ENCODE measurements at regions not wholly inside any gene's neighbourhood (a gene's known extent, or its start where the extent isn't known, plus 50 kb on each side); places are given as distances from the start of the nearest gene placed in this dataset.

DNA sequence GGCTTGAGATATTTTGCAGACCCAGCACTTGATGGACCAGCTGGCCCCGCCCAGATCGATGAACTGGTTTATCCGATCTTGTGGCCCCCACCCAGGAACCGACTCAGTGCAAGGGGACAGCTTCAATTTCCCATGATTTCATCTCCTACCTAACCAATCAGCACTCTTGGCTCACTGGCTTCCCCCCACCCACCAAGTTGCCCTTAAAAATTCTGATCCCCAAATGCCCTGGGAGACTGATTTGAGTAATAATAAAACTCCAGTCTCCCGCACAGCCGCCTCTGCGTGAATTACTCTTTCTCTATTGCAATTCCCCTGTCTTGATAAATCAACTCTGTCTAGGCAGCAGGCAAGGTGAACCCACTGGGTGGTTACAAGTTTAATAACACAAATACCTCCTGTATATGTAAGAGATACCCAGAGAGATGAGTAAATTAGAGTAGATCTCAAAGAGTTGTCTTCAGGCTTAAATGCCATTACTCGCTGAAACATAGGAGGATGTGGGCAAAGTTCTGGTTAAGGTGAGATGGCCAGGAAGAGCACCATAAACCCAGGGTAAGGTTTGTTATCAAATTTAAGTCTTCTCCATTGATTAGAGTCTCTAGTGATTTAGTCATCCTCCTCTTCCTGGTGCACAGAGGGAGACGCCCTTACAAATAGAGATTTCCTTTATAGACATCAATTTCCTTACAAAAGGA, 222.8 kb downstream of the ARL4C start:
- Histone ChIP-seq H3K9me2 (replicated peaks; ENCODE audit: control insufficient read depth, low read length) (no peaks in the 10 kb centered on the region), H3K4me2 (ENCODE audit: low read length) (no peak overlapping the region), H3F3A (ENCODE audit: control insufficient read depth, insufficient read depth) (no peaks in the 10 kb centered on the region), H3K27ac (ENCODE audit: low read depth, low read length) (no peak overlapping the region), H3K9me3 (ENCODE audit: control insufficient read depth, insufficient read depth, low read length) (no peaks in the 10 kb centered on the region), H3K4me1 (ENCODE audit: control insufficient read depth, low read length) (no peaks in the 10 kb centered on the region), H3K4me3 (ENCODE audit: low read length) (no peak overlapping the region), H4K20me1 (ENCODE audit: control insufficient read depth, insufficient read depth, low read depth, low read length) (no peaks in the 10 kb centered on the region), H3K79me2 (ENCODE audit: control insufficient read depth, low read length) (no peaks in the 10 kb centered on the region), H3K27me3 (ENCODE audit: control insufficient read depth, low read length) (peaks cover 11% of the 10 kb centered on the region; the same call in 1 of the 2 replicates), H3K36me3 (ENCODE audit: control insufficient read depth, low read length) (no peaks in the 10 kb centered on the region)
- no peak for TF ChIP-seq EZH2phosphoT487 (IDR thresholded peaks at IDR 0.05; ENCODE audit: borderline replicate concordance, low read length)
- TF ChIP-seq, protein P1, sequence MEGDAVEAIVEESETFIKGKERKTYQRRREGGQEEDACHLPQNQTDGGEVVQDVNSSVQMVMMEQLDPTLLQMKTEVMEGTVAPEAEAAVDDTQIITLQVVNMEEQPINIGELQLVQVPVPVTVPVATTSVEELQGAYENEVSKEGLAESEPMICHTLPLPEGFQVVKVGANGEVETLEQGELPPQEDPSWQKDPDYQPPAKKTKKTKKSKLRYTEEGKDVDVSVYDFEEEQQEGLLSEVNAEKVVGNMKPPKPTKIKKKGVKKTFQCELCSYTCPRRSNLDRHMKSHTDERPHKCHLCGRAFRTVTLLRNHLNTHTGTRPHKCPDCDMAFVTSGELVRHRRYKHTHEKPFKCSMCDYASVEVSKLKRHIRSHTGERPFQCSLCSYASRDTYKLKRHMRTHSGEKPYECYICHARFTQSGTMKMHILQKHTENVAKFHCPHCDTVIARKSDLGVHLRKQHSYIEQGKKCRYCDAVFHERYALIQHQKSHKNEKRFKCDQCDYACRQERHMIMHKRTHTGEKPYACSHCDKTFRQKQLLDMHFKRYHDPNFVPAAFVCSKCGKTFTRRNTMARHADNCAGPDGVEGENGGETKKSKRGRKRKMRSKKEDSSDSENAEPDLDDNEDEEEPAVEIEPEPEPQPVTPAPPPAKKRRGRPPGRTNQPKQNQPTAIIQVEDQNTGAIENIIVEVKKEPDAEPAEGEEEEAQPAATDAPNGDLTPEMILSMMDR (IDR thresholded peaks at IDR 0.05; ENCODE audit: low read depth, low read length, poor library complexity, severe bottlenecking), result no peak

GRCh38 chr2:234272069-234272850, 221.8 kb downstream of the SPP2 start:
- Histone ChIP-seq H3K9me3 (ENCODE audit: control insufficient read depth, insufficient read depth, low read length) (no peaks in the 10 kb centered on the region), H3K9me2 (replicated peaks; ENCODE audit: control insufficient read depth, low read length) (no peaks in the 10 kb centered on the region), H3K36me3 (ENCODE audit: control insufficient read depth, low read length) (no peaks in the 10 kb centered on the region), H3K4me1 (ENCODE audit: control insufficient read depth, low read length) (no peaks in the 10 kb centered on the region), H3K79me2 (ENCODE audit: control insufficient read depth, low read length) (no peaks in the 10 kb centered on the region), H4K20me1 (ENCODE audit: control insufficient read depth, insufficient read depth, low read depth, low read length) (no peaks in the 10 kb centered on the region), H3K4me2 (ENCODE audit: low read length) (no peak overlapping the region), H3K27ac (ENCODE audit: low read depth, low read length) (no peak overlapping the region), H3K4me3 (ENCODE audit: low read length) (no peak overlapping the region), H3K27me3 (ENCODE audit: control insufficient read depth, low read length) (peaks cover 11% of the 10 kb centered on the region; the same call in 1 of the 2 replicates), H3F3A (ENCODE audit: control insufficient read depth, insufficient read depth) (no peaks in the 10 kb centered on the region)
- no peak for TF ChIP-seq EZH2phosphoT487 (IDR thresholded peaks at IDR 0.05; ENCODE audit: borderline replicate concordance, low read length)
- TF ChIP-seq, protein P1 (IDR thresholded peaks at IDR 0.05; ENCODE audit: low read depth, low read length, poor library complexity, severe bottlenecking), result no peak

DNA sequence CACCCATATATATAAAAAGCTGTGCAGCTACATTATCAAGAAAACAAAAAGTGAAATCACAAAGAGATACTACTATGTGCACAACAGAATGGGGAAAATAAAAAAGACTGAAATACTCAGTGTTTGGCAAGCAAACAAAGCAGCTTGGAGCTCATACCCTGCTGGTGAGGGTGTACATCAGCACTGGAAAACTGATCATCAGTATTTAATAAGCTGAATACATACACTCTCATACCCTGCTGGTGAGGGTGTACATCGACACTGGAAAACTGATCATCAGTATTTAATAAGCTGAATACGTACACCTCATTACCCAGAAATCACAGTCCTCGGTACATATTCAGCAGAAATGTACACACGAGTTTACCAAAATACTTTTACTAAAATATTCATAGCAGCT, 220.8 kb downstream of the SPP2 start:
- Histone ChIP-seq H3K4me3 (ENCODE audit: low read length) (no peak overlapping the region), H3K4me2 (ENCODE audit: low read length) (no peak overlapping the region), H3K36me3 (ENCODE audit: control insufficient read depth, low read length) (no peaks in the 10 kb centered on the region), H3K79me2 (ENCODE audit: control insufficient read depth, low read length) (no peaks in the 10 kb centered on the region), H3K9me2 (replicated peaks; ENCODE audit: control insufficient read depth, low read length) (no peaks in the 10 kb centered on the region), H4K20me1 (ENCODE audit: control insufficient read depth, insufficient read depth, low read depth, low read length) (no peaks in the 10 kb centered on the region), H3K27me3 (ENCODE audit: control insufficient read depth, low read length) (peaks cover 11% of the 10 kb centered on the region; the same call in 1 of the 2 replicates), H3K4me1 (ENCODE audit: control insufficient read depth, low read length) (no peaks in the 10 kb centered on the region), H3K9me3 (ENCODE audit: control insufficient read depth, insufficient read depth, low read length) (no peaks in the 10 kb centered on the region), H3F3A (ENCODE audit: control insufficient read depth, insufficient read depth) (no peaks in the 10 kb centered on the region), H3K27ac (ENCODE audit: low read depth, low read length) (no peak overlapping the region)
- TF ChIP-seq, protein P1 (IDR thresholded peaks at IDR 0.05; ENCODE audit: low read depth, low read length, poor library complexity, severe bottlenecking), result no peak
- no peak for TF ChIP-seq EZH2phosphoT487 (IDR thresholded peaks at IDR 0.05; ENCODE audit: borderline replicate concordance, low read length)
